SU-DHL-6 (cell line): ENCODE measurements at regions not wholly inside any gene's neighbourhood (a gene's known extent, or its start where the extent isn't known, plus 50 kb on each side); places are given as distances from the start of the nearest gene placed in this dataset.

Experiments used
- CTCF ChIP-seq: fragments of 200-600 bp; sonication (generic); IDR thresholded peaks from one replicate; pipeline ENCODE4 v1.5.1; 2017; ENCODE audit warnings: antibody characterized with exemption, mild to moderate bottlenecking, low read length, moderate library complexity; ENCODE audit not compliant: insufficient read depth, poor library complexity, severe bottlenecking
- EZH2phosphoT487 ChIP-seq: fragments of 200-600 bp; sonication (generic), shearing (Covaris generic); conservative IDR thresholded peaks from 2 replicates; pipeline ENCODE4 v1.6.1; 2018; ENCODE audit warnings: mild to moderate bottlenecking, antibody characterized with exemption, low read length, moderate library complexity, mixed read lengths

- TF ChIP-seq CTCF (no peak), EZH2phosphoT487 (no peak)
Measured at GRCh38 chr10:6953271-6953801, 373.3 kb upstream of the PRKCQ start.
